ENCODE measurements at regions not wholly inside any gene's neighbourhood (a gene's known extent, or its start where the extent isn't known, plus 50 kb on each side); places are given as distances from the start of the nearest gene placed in this dataset.

- CTCF ChIA-PET: no interaction called here
- H3K27me3 Mint-ChIP-seq: no peaks in the 10 kb centered on the region
Observed at GRCh38 chrX:68894142-68894512, 65.3 kb downstream of the EFNB1 start.

DNA sequence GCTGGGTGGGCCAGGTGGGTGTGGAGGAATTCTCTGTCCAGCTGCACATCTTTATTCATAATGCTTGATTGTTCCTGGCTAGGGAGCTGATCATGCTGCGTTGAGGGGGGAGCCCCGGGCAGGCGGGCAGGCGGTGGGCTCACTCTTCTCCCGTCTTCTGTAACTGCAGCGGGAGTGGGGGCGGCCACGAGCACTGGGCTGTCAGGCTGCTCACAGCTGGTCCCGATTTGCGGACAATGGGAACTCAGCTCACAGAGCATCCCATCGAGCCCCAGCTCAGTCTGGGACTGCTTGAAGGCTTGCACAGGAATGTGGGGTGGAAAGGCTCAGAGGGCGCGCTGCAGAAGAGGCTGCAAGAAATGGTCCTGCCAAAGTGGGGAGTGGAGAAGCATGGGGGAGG is 63.8 kb downstream of the EFNB1 start:
- POLR2A ChIA-PET: no interaction called here
- Mint-ChIP-seq H3K36me3 (ENCODE audit: low read depth) (no peaks in the 10 kb centered on the region), H3K27ac (no peak overlapping the region), H3K27me3 (no peaks in the 10 kb centered on the region), H3K4me3 (no peak overlapping the region), H3K4me1 (peaks cover 1% of the 10 kb centered on the region), H3K9me3 (no peaks in the 10 kb centered on the region)
- CTCF ChIA-PET: no interaction called here
- no peak for DNase-seq

More at GRCh38 chrX:68894142-68894512, 65.3 kb downstream of the EFNB1 start:
- POLR2A ChIA-PET: no interaction called here
- H3K36me3 Mint-ChIP-seq (ENCODE audit: low read depth): no peaks in the 10 kb centered on the region
- H3K27ac Mint-ChIP-seq: no peak overlapping the region
- no peak overlapping the region for H3K4me3 Mint-ChIP-seq
- peaks cover 1% of the 10 kb centered on the region for H3K4me1 Mint-ChIP-seq
- DNase-seq: no peak
- H3K9me3 Mint-ChIP-seq: no peaks in the 10 kb centered on the region

GRCh38 chrX:68892134-68892533 is 63.3 kb downstream of the EFNB1 start:
- Mint-ChIP-seq H3K36me3 (ENCODE audit: low read depth) (no peaks in the 10 kb centered on the region), H3K9me3 (no peaks in the 10 kb centered on the region), H3K27ac (no peak overlapping the region), H3K4me1 (peaks cover 1% of the 10 kb centered on the region), H3K27me3 (no peaks in the 10 kb centered on the region), H3K4me3 (no peak overlapping the region)
- ChIA-PET CTCF (no interaction called here), POLR2A (no interaction called here)
- no peak for DNase-seq
